GM23338 (cell line): ENCODE measurements at regions not wholly inside any gene's neighbourhood (a gene's known extent, or its start where the extent isn't known, plus 50 kb on each side); places are given as distances from the start of the nearest gene placed in this dataset.

Source experiments
- ATAC-seq: fragments of 200-7000 bp; cut with Tn5 transposase; 3 replicates; pipeline ENCODE4 v1.9.1; 2020
- DNase-seq: peaks from one replicate; pipeline ENCODE4 v3.0.0-alpha.2; 2015; ENCODE audit warnings: low spot score
- H2AFZ ChIP-seq: fragments of 200-600 bp; sonication (generic); 2 replicates; pipeline ENCODE4 v1.8.0; 2016; ENCODE audit warnings: antibody characterized with exemption, mild to moderate bottlenecking, moderate library complexity
- H3F3A ChIP-seq: fragments of 200-600 bp; sonication (generic); replicated peaks from 2 replicates; pipeline ENCODE4 v1.8.0; 2017; ENCODE audit warnings: antibody characterized with exemption, mixed run types, low read depth
- H3K27ac ChIP-seq: fragments of 200-600 bp; sonication (generic); 2 replicates; pipeline ENCODE4 v1.6.1; 2016; ENCODE audit warnings: low read depth
- H3K27me3 ChIP-seq: fragments of 200-600 bp; sonication (generic); 2 replicates; pipeline ENCODE4 v1.8.0; 2016; ENCODE audit warnings: mild to moderate bottlenecking, mixed run types, moderate library complexity; ENCODE audit not compliant: insufficient read depth
- H3K36me3 ChIP-seq: fragments of 200-600 bp; sonication (generic); 2 replicates; pipeline ENCODE4 v1.8.0; 2016; ENCODE audit warnings: mild to moderate bottlenecking; ENCODE audit not compliant: insufficient read depth
- H3K4me1 ChIP-seq: fragments of 200-600 bp; sonication (generic); 2 replicates; pipeline ENCODE4 v1.8.0; 2016; ENCODE audit warnings: mild to moderate bottlenecking, moderate library complexity; ENCODE audit not compliant: insufficient read depth
- H3K4me2 ChIP-seq: fragments of 200-600 bp; sonication (generic); 2 replicates; pipeline ENCODE4 v1.7.1; 2017; ENCODE audit warnings: mixed run types
- H3K4me3 ChIP-seq: fragments of 200-600 bp; sonication (generic); 2 replicates; pipeline ENCODE4 v1.6.1; 2016; ENCODE audit warnings: mixed run types
- H3K79me2 ChIP-seq: fragments of 200-600 bp; sonication (generic); replicated peaks from 2 replicates; pipeline ENCODE4 v1.8.0; 2017; ENCODE audit warnings: mild to moderate bottlenecking; ENCODE audit not compliant: insufficient read depth
- H3K9me2 ChIP-seq: fragments of 200-600 bp; sonication (generic); 2 replicates; pipeline ENCODE4 v1.8.0; 2017; ENCODE audit not compliant: insufficient read depth
- H4K20me1 ChIP-seq: fragments of 200-600 bp; sonication (generic); replicated peaks from 2 replicates; pipeline ENCODE4 v1.8.0; 2017; ENCODE audit warnings: mild to moderate bottlenecking; ENCODE audit not compliant: insufficient read depth
- H3K27ac Mint-ChIP-seq: 2 replicates; pipeline ENCODE4 v1.8.0; 2020; ENCODE audit warnings: inconsistent platforms, mild to moderate bottlenecking, moderate library complexity, mixed read lengths
- H3K27me3 Mint-ChIP-seq: 3 replicates; pipeline ENCODE4 v1.8.0; 2022; ENCODE audit warnings: low read depth, mild to moderate bottlenecking, moderate library complexity, mixed read lengths, inconsistent platforms; ENCODE audit not compliant: insufficient read depth, poor library complexity
- H3K36me3 Mint-ChIP-seq: 3 replicates; pipeline ENCODE4 v1.8.0; 2021; ENCODE audit warnings: low read depth, mild to moderate bottlenecking, inconsistent platforms, moderate library complexity, mixed read lengths
- H3K4me1 Mint-ChIP-seq: 3 replicates; pipeline ENCODE4 v1.8.0; 2020; ENCODE audit warnings: mild to moderate bottlenecking, inconsistent platforms, mixed read lengths
- H3K4me3 Mint-ChIP-seq: 3 replicates; pipeline ENCODE4 v1.8.0; 2021; ENCODE audit warnings: moderate library complexity, mild to moderate bottlenecking, inconsistent platforms, mixed read lengths
- H3K9me3 Mint-ChIP-seq: 3 replicates; pipeline ENCODE4 v1.8.0; 2020; ENCODE audit warnings: moderate library complexity, mild to moderate bottlenecking, inconsistent platforms, mixed read lengths
- CREB1 ChIP-seq: fragments of 250-450 bp; sonication (Bioruptor Pico); IDR thresholded peaks from 2 replicates; pipeline ENCODE4 v1.5.0; 2020; ENCODE audit warnings: low read depth, mild to moderate bottlenecking, moderate library complexity
- CTCF ChIP-seq, 2 experiments: fragments of 200-600 bp in 1 of 2; sonication (generic) in 1 of 2; conservative IDR thresholded peaks; 2 replicates each; pipeline versions ENCODE4 v1.5.1 to v1.6.1; 2016 to 2017; ENCODE audit warnings: antibody characterized with exemption in 2 of 2, low read depth in 2 of 2, mild to moderate bottlenecking in 2 of 2, moderate library complexity in 1 of 2
- ETS1 ChIP-seq: IDR thresholded peaks from 2 replicates; pipeline ENCODE4 v1.6.1; 2016; ENCODE audit warnings: antibody characterized with exemption
- EZH2 ChIP-seq: fragments of 200-600 bp; sonication (generic); IDR thresholded peaks from one replicate; pipeline ENCODE4 v1.8.0; 2017; ENCODE audit warnings: antibody characterized with exemption, mild to moderate bottlenecking, low read depth; ENCODE audit not compliant: unreplicated experiment
- EZH2phosphoT487 ChIP-seq: fragments of 200-600 bp; sonication (generic); IDR thresholded peaks from one replicate; pipeline ENCODE4 v1.8.1; 2018; ENCODE audit warnings: antibody characterized with exemption; ENCODE audit not compliant: unreplicated experiment
- JUNB ChIP-seq: IDR thresholded peaks from one replicate; pipeline ENCODE4 v1.6.1; 2016; ENCODE audit warnings: antibody characterized with exemption; ENCODE audit not compliant: unreplicated experiment
- NANOG ChIP-seq: IDR thresholded peaks from 2 replicates; pipeline ENCODE4 v1.6.1; 2016; ENCODE audit warnings: antibody characterized with exemption, borderline replicate concordance
- POLR2AphosphoS5 ChIP-seq: IDR thresholded peaks from 2 replicates; pipeline ENCODE4 v1.6.1; 2016; ENCODE audit warnings: antibody characterized with exemption, low read depth
- REST ChIP-seq: IDR thresholded peaks from one replicate; pipeline ENCODE4 v1.6.1; 2018; ENCODE audit warnings: antibody characterized with exemption; ENCODE audit not compliant: unreplicated experiment
- STAT1 ChIP-seq: IDR thresholded peaks from one replicate; pipeline ENCODE4 v1.6.1; 2016; ENCODE audit warnings: antibody characterized with exemption; ENCODE audit not compliant: unreplicated experiment
- ZNF114 ChIP-seq: fragments of 250-450 bp; sonication (Bioruptor Pico); IDR thresholded peaks from 2 replicates; pipeline ENCODE4 v1.5.0; 2020; ENCODE audit warnings: mild to moderate bottlenecking, moderate library complexity
- ZNF331 ChIP-seq: fragments of 250-450 bp; sonication (Bioruptor Pico); IDR thresholded peaks from 2 replicates; pipeline ENCODE4 v1.5.0; 2020; ENCODE audit warnings: low read depth, mild to moderate bottlenecking, moderate library complexity
- ZNF462 ChIP-seq: fragments of 250-450 bp; sonication (Bioruptor Pico); IDR thresholded peaks from 2 replicates; pipeline ENCODE4 v1.5.0; 2020; ENCODE audit warnings: mild to moderate bottlenecking, moderate library complexity

GRCh38 chr3:103227651-103228050 is 792.8 kb downstream of the ZPLD1 start:
- no peak overlapping the region for H2AFZ ChIP-seq
- no peaks in the 10 kb centered on the region for H3K4me1 ChIP-seq
- no peaks in the 10 kb centered on the region for H3K79me2 ChIP-seq
- no peaks in the 10 kb centered on the region for H3K9me3 Mint-ChIP-seq
- H3K4me2 ChIP-seq = no peak overlapping the region
- H3K27ac Mint-ChIP-seq = no peak overlapping the region
- no peaks in the 10 kb centered on the region for H3K9me2 ChIP-seq
- no peaks in the 10 kb centered on the region for H3K36me3 Mint-ChIP-seq
- ATAC-seq (no peak), DNase-seq (no peak)
- no peaks in the 10 kb centered on the region for H3F3A ChIP-seq
- H3K36me3 ChIP-seq = no peaks in the 10 kb centered on the region
- no peaks in the 10 kb centered on the region for H3K4me1 Mint-ChIP-seq
- no peak overlapping the region for H3K4me3 ChIP-seq
- H3K27me3 Mint-ChIP-seq = no peaks in the 10 kb centered on the region
- H3K27ac ChIP-seq = no peak overlapping the region
- H3K27me3 ChIP-seq = no peaks in the 10 kb centered on the region
- TF ChIP-seq REST = no peak
- TF ChIP-seq JUNB = no peak
- no peak for TF ChIP-seq NANOG
- TF ChIP-seq ETS1 = no peak
- TF ChIP-seq EZH2 = no peak
- TF ChIP-seq POLR2AphosphoS5 = no peak
- TF ChIP-seq ZNF462 (CRISPR knock-in tag) = no peak
- no peak for TF ChIP-seq CREB1
- TF ChIP-seq ZNF114 (CRISPR knock-in tag) = no peak
- TF ChIP-seq STAT1 = no peak
- TF ChIP-seq EZH2phosphoT487 = no peak
- TF ChIP-seq CTCF (conservative IDR thresholded peaks at IDR 0.05; ENCODE audit: low read depth in 2 of 2) = no peak
- TF ChIP-seq ZNF331 (CRISPR knock-in tag) = no peak
- no peak overlapping the region for H3K4me3 Mint-ChIP-seq
- no peaks in the 10 kb centered on the region for H4K20me1 ChIP-seq
